Neural cell (in vitro differentiated cells): ENCODE measurements at regions not wholly inside any gene's neighbourhood (a gene's known extent, or its start where the extent isn't known, plus 50 kb on each side); places are given as distances from the start of the nearest gene placed in this dataset.

ENCODE experiments used
- H2AFZ ChIP-seq: fragments of 200-600, 300-800 bp; sonication (generic), shearing (Covaris generic); 2 replicates; pipeline ENCODE4 v1.6.0; 2014; ENCODE audit warnings: low read depth, mild to moderate bottlenecking, antibody characterized with exemption, low read length, moderate library complexity
- H3F3A ChIP-seq: fragments of 200-600 bp; shearing (Covaris generic); 2 replicates; pipeline ENCODE4 v1.6.1; 2016; ENCODE audit warnings: mild to moderate bottlenecking, moderate library complexity, mixed read lengths, antibody characterized with exemption, low read length; ENCODE audit not compliant: insufficient read depth, poor library complexity, severe bottlenecking
- H3K27ac ChIP-seq: fragments of 200-600, 300-800 bp; sonication (generic), shearing (Covaris generic); 2 replicates; pipeline ENCODE4 v1.5.1; 2014; ENCODE audit warnings: mild to moderate bottlenecking, low read length, moderate library complexity
- H3K27me3 ChIP-seq: fragments of 300-800, 200-600 bp; sonication (generic), shearing (Covaris generic); 2 replicates; pipeline ENCODE4 v1.6.0; 2014; ENCODE audit warnings: mild to moderate bottlenecking, low read depth, low read length, moderate library complexity; ENCODE audit not compliant: insufficient read depth
- H3K36me3 ChIP-seq: fragments of 300-800, 200-600 bp; sonication (generic), shearing (Covaris generic); 2 replicates; pipeline ENCODE4 v1.5.1; 2014; ENCODE audit warnings: mild to moderate bottlenecking, antibody characterized with exemption, low read length, moderate library complexity; ENCODE audit not compliant: insufficient read depth
- H3K4me2 ChIP-seq: fragments of 300-800, 200-600 bp; sonication (generic), shearing (Covaris generic); 2 replicates; pipeline ENCODE4 v1.6.0; 2014; ENCODE audit warnings: mild to moderate bottlenecking, low read length
- H3K4me3 ChIP-seq: fragments of 300-800, 200-600 bp; sonication (generic), shearing (Covaris generic); 2 replicates; pipeline ENCODE4 v1.5.1; 2014; ENCODE audit warnings: mild to moderate bottlenecking, low read length, moderate library complexity
- H3K79me2 ChIP-seq: fragments of 200-600 bp; shearing (Covaris generic); replicated peaks from 2 replicates; pipeline ENCODE4 v1.6.0; 2014; ENCODE audit warnings: mild to moderate bottlenecking, low read length, moderate library complexity; ENCODE audit not compliant: insufficient read depth
- H3K9ac ChIP-seq: fragments of 300-800, 200-600 bp; sonication (generic), shearing (Covaris generic); 2 replicates; pipeline ENCODE4 v1.6.1; 2016; ENCODE audit warnings: mild to moderate bottlenecking, low read length, mixed read lengths
- H3K9me2 ChIP-seq: fragments of 200-600 bp; shearing (Covaris generic); 2 replicates; pipeline ENCODE4 v1.6.1; 2016; ENCODE audit warnings: mild to moderate bottlenecking, low read length, mixed read lengths; ENCODE audit not compliant: insufficient read depth
- H3K9me3 ChIP-seq: fragments of 200-600, 300-800 bp; sonication (generic), shearing (Covaris generic); 2 replicates; pipeline ENCODE4 v1.6.1; 2016; ENCODE audit warnings: mild to moderate bottlenecking, mixed run types, low read length, moderate library complexity, mixed read lengths
- H4K20me1 ChIP-seq: fragments of 200-600 bp; shearing (Covaris generic); 2 replicates; pipeline ENCODE4 v1.6.1; 2016; ENCODE audit warnings: mild to moderate bottlenecking, mixed run types; ENCODE audit not compliant: insufficient read depth
- EP300 ChIP-seq: fragments of 450-650 bp; conservative IDR thresholded peaks from 2 replicates; pipeline ENCODE4 v1.6.1; 2014; ENCODE audit warnings: antibody characterized with exemption, mild to moderate bottlenecking, moderate library complexity; ENCODE audit not compliant: poor library complexity, severe bottlenecking
- EZH2 ChIP-seq: fragments of 200-600, 300-800 bp; shearing (Covaris generic), sonication (generic); IDR thresholded peaks from 2 replicates; pipeline ENCODE4 v1.6.1; 2014; ENCODE audit warnings: antibody characterized with exemption, low read length, borderline replicate concordance, mild to moderate bottlenecking; ENCODE audit not compliant: insufficient read depth, poor library complexity, severe bottlenecking
- MXI1 ChIP-seq: fragments of 450-650 bp; conservative IDR thresholded peaks from 2 replicates; pipeline ENCODE4 v1.6.1; 2014; ENCODE audit warnings: antibody characterized with exemption, mild to moderate bottlenecking; ENCODE audit not compliant: poor library complexity, severe bottlenecking
- POLR2AphosphoS5 ChIP-seq: IDR thresholded peaks from 2 replicates; pipeline ENCODE4 v1.6.1; 2012
- RAD21 ChIP-seq: fragments of 450-650 bp; conservative IDR thresholded peaks from 2 replicates; pipeline ENCODE4 v1.6.1; 2014; ENCODE audit warnings: antibody characterized with exemption, mild to moderate bottlenecking, moderate library complexity
- SMC3 ChIP-seq: fragments of 450-650 bp; conservative IDR thresholded peaks from 2 replicates; pipeline ENCODE4 v1.6.1; 2014; ENCODE audit warnings: antibody characterized with exemption, mild to moderate bottlenecking, moderate library complexity; ENCODE audit not compliant: poor library complexity
- TAF1 ChIP-seq: IDR thresholded peaks from 2 replicates; pipeline ENCODE4 v1.6.1; 2012; ENCODE audit warnings: low read depth
- TF ChIP-seq, protein P1 (sequence below): fragments of 450-650 bp; IDR thresholded peaks from 2 replicates; pipeline ENCODE4 v1.5.1; 2014; ENCODE audit warnings: antibody characterized with exemption, mild to moderate bottlenecking, moderate library complexity; ENCODE audit not compliant: poor library complexity, severe bottlenecking
- TF ChIP-seq, protein P2 (sequence below): IDR thresholded peaks from 2 replicates; pipeline ENCODE4 v1.6.1; 2012; ENCODE audit warnings: borderline replicate concordance

GRCh38 chr5:17734011-17734410 lies 99.8 kb downstream of the TAF11L14 start:
- H3K4me3 ChIP-seq: no peak overlapping the region
- H4K20me1 ChIP-seq: no peaks in the 10 kb centered on the region
- H2AFZ ChIP-seq: no peak overlapping the region
- no peak overlapping the region for H3K9ac ChIP-seq
- H3K36me3 ChIP-seq: no peaks in the 10 kb centered on the region
- no peaks in the 10 kb centered on the region for H3F3A ChIP-seq
- H3K27me3 ChIP-seq: no peaks in the 10 kb centered on the region
- no peak for TF ChIP-seq RAD21
- TF ChIP-seq EP300: no peak
- no peak for TF ChIP-seq SMC3
- TF ChIP-seq EZH2: no peak
- no peak for TF ChIP-seq POLR2AphosphoS5
- TF ChIP-seq, protein P1, sequence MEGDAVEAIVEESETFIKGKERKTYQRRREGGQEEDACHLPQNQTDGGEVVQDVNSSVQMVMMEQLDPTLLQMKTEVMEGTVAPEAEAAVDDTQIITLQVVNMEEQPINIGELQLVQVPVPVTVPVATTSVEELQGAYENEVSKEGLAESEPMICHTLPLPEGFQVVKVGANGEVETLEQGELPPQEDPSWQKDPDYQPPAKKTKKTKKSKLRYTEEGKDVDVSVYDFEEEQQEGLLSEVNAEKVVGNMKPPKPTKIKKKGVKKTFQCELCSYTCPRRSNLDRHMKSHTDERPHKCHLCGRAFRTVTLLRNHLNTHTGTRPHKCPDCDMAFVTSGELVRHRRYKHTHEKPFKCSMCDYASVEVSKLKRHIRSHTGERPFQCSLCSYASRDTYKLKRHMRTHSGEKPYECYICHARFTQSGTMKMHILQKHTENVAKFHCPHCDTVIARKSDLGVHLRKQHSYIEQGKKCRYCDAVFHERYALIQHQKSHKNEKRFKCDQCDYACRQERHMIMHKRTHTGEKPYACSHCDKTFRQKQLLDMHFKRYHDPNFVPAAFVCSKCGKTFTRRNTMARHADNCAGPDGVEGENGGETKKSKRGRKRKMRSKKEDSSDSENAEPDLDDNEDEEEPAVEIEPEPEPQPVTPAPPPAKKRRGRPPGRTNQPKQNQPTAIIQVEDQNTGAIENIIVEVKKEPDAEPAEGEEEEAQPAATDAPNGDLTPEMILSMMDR: no peak
- H3K27ac ChIP-seq: no peak overlapping the region
- H3K9me3 ChIP-seq: no peaks in the 10 kb centered on the region
- no peaks in the 10 kb centered on the region for H3K79me2 ChIP-seq
- no peaks in the 10 kb centered on the region for H3K9me2 ChIP-seq
- no peak overlapping the region for H3K4me2 ChIP-seq

DNA sequence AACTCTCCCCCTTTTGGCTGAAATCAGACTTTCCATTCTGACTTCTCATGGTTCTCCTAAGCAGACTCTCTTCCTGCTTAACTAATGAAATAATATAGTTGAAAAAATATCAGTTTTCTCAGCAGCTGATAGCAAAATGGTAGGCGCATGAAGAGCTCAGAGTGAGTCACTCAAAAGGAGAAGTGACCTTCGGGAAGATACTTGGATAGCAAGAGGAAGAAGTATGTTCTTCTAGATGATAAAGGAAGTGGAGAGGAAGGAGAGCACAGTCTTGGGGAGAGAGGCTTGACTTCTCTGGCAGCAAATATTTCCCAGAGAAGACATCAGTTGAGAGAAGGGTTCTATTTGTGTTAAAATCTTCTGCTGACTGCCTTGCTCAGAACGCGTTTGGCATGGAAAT lies 101.5 kb downstream of the TAF11L14 start:
- Histone ChIP-seq H3K9me2 (no peaks in the 10 kb centered on the region), H3K79me2 (no peaks in the 10 kb centered on the region), H3K27ac (no peak overlapping the region), H3K36me3 (no peaks in the 10 kb centered on the region), H3F3A (no peaks in the 10 kb centered on the region), H3K4me3 (no peak overlapping the region), H4K20me1 (no peaks in the 10 kb centered on the region), H3K4me2 (no peak overlapping the region), H3K27me3 (no peaks in the 10 kb centered on the region), H3K9ac (no peak overlapping the region), H2AFZ (no peak overlapping the region), H3K9me3 (no peaks in the 10 kb centered on the region)
- TF ChIP-seq, protein P1: no peak
- TF ChIP-seq EP300 (no peak), MXI1 (no peak), SMC3 (no peak), TAF1 (no peak), RAD21 (no peak), EZH2 (no peak), POLR2AphosphoS5 (no peak)
- TF ChIP-seq, protein P2, sequence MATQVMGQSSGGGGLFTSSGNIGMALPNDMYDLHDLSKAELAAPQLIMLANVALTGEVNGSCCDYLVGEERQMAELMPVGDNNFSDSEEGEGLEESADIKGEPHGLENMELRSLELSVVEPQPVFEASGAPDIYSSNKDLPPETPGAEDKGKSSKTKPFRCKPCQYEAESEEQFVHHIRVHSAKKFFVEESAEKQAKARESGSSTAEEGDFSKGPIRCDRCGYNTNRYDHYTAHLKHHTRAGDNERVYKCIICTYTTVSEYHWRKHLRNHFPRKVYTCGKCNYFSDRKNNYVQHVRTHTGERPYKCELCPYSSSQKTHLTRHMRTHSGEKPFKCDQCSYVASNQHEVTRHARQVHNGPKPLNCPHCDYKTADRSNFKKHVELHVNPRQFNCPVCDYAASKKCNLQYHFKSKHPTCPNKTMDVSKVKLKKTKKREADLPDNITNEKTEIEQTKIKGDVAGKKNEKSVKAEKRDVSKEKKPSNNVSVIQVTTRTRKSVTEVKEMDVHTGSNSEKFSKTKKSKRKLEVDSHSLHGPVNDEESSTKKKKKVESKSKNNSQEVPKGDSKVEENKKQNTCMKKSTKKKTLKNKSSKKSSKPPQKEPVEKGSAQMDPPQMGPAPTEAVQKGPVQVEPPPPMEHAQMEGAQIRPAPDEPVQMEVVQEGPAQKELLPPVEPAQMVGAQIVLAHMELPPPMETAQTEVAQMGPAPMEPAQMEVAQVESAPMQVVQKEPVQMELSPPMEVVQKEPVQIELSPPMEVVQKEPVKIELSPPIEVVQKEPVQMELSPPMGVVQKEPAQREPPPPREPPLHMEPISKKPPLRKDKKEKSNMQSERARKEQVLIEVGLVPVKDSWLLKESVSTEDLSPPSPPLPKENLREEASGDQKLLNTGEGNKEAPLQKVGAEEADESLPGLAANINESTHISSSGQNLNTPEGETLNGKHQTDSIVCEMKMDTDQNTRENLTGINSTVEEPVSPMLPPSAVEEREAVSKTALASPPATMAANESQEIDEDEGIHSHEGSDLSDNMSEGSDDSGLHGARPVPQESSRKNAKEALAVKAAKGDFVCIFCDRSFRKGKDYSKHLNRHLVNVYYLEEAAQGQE: no peak
